ENCODE measurements at regions not wholly inside any gene's neighbourhood (a gene's known extent, or its start where the extent isn't known, plus 50 kb on each side); places are given as distances from the start of the nearest gene placed in this dataset.

DNA sequence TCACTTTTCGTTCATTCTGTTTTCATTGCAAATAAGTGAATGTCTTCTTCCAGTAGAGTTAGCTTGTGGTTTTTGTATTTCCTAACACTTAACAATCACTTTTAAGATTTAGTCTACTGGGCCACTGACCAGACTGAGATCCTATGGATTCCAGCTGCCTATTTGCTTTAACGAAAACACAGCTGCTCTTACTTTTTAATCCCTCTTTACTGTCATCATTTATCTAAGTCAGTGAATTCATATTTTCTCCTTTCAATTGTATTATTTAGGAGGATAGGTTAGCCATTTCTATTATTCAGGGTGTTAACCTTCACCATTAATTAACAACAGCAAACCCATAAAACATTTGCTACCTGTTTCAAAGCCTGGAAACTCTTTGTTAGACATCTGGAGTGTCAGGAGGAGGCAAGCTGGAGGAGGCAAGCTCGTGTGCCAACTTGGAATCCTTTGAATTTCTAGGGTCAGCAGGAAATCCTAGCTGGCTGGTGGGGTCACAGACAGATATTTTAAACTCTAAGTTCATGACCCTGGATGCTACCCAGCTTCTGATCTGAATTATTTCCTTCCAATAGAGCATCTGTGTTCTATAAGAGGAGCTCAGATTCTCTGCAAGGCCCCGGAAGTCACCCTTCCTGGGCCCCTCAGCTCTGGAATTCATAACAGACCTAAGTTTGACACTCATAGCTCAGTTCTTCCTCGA lies 385.3 kb downstream of the RBM43 start:
- TF ChIP-seq SIN3A (IDR thresholded peaks at IDR 0.05; ENCODE audit: borderline replicate concordance, insufficient read depth, low read depth, low read length) (no peak), TCF7L2 (IDR thresholded peaks at IDR 0.05; ENCODE audit: low read depth, low read length) (no peak), POLR2AphosphoS5 (IDR thresholded peaks at IDR 0.05; ENCODE audit: low read depth, low read length) (no peak)
- TF ChIP-seq, protein P1, sequence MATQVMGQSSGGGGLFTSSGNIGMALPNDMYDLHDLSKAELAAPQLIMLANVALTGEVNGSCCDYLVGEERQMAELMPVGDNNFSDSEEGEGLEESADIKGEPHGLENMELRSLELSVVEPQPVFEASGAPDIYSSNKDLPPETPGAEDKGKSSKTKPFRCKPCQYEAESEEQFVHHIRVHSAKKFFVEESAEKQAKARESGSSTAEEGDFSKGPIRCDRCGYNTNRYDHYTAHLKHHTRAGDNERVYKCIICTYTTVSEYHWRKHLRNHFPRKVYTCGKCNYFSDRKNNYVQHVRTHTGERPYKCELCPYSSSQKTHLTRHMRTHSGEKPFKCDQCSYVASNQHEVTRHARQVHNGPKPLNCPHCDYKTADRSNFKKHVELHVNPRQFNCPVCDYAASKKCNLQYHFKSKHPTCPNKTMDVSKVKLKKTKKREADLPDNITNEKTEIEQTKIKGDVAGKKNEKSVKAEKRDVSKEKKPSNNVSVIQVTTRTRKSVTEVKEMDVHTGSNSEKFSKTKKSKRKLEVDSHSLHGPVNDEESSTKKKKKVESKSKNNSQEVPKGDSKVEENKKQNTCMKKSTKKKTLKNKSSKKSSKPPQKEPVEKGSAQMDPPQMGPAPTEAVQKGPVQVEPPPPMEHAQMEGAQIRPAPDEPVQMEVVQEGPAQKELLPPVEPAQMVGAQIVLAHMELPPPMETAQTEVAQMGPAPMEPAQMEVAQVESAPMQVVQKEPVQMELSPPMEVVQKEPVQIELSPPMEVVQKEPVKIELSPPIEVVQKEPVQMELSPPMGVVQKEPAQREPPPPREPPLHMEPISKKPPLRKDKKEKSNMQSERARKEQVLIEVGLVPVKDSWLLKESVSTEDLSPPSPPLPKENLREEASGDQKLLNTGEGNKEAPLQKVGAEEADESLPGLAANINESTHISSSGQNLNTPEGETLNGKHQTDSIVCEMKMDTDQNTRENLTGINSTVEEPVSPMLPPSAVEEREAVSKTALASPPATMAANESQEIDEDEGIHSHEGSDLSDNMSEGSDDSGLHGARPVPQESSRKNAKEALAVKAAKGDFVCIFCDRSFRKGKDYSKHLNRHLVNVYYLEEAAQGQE (IDR thresholded peaks at IDR 0.05; ENCODE audit: insufficient read depth in 1 of 2, low read depth in 2 of 2, low read length in 1 of 2): no peak
- TF ChIP-seq, protein P2, sequence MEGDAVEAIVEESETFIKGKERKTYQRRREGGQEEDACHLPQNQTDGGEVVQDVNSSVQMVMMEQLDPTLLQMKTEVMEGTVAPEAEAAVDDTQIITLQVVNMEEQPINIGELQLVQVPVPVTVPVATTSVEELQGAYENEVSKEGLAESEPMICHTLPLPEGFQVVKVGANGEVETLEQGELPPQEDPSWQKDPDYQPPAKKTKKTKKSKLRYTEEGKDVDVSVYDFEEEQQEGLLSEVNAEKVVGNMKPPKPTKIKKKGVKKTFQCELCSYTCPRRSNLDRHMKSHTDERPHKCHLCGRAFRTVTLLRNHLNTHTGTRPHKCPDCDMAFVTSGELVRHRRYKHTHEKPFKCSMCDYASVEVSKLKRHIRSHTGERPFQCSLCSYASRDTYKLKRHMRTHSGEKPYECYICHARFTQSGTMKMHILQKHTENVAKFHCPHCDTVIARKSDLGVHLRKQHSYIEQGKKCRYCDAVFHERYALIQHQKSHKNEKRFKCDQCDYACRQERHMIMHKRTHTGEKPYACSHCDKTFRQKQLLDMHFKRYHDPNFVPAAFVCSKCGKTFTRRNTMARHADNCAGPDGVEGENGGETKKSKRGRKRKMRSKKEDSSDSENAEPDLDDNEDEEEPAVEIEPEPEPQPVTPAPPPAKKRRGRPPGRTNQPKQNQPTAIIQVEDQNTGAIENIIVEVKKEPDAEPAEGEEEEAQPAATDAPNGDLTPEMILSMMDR (IDR thresholded peaks at IDR 0.05): no peak
- ATAC-seq (no peak), DNase-seq (ENCODE audit: low read depth, low spot score) (no peak)
- POLR2A ChIA-PET: no interaction called here
- Histone ChIP-seq H3K27ac (ENCODE audit: low read length) (no peak overlapping the region), H3K4me3 (ENCODE audit: low read depth in 2 of 2, low read length in 2 of 2) (no peak overlapping the region), H3K36me3 (ENCODE audit: control insufficient read depth, insufficient read depth, low read length) (no peaks in the 10 kb centered on the region), H3K27me3 (ENCODE audit: control insufficient read depth, insufficient read depth, low read length) (no peaks in the 10 kb centered on the region), H3K9me3 (ENCODE audit: control insufficient read depth, insufficient read depth, low read depth, low read length) (no peaks in the 10 kb centered on the region), H3K4me1 (ENCODE audit: control insufficient read depth, insufficient read depth, low read length) (no peaks in the 10 kb centered on the region)
- BruUV-seq (replicated peaks): no TSS peak
- CTCF ChIA-PET: no interaction called here
- in situ Hi-C loops (cut with HindIII; ENCODE audit: low pct_unique_long_range_greater_than_20kb, low sequenced_read_pairs): no loop called here
- intact Hi-C loops (cut with micrococcal nuclease; ENCODE audit: unreplicated experiment): no loop called here

DNA sequence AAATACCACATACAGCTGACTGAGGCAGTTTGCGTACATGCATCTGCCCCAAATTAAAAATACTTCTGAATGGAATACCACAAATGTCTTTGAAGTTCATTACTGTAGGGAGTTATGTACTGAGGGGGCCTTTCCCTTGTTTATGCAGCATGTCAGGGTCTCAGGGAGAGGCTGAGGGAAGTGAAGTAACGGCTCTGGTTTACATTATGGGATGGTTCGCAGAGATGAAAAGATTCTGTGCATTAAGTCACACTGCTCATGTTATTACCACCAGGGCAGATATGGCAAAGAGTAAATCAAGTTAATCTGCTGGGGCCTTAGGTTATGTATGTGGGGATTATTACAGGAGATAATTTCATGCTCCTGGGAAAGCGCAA lies 385.9 kb upstream of the RND3 start:
- intact Hi-C loops (cut with micrococcal nuclease; ENCODE audit: unreplicated experiment): no loop called here
- TF ChIP-seq SIN3A (IDR thresholded peaks at IDR 0.05; ENCODE audit: borderline replicate concordance, insufficient read depth, low read depth, low read length) (no peak), TCF7L2 (IDR thresholded peaks at IDR 0.05; ENCODE audit: low read depth, low read length) (no peak), POLR2AphosphoS5 (IDR thresholded peaks at IDR 0.05; ENCODE audit: low read depth, low read length) (no peak)
- TF ChIP-seq, protein P1 (IDR thresholded peaks at IDR 0.05; ENCODE audit: insufficient read depth in 1 of 2, low read depth in 2 of 2, low read length in 1 of 2): no peak
- TF ChIP-seq, protein P2 (IDR thresholded peaks at IDR 0.05): no peak
- no peak for ATAC-seq

More for the DNA sequence above, 385.9 kb upstream of the RND3 start:
- DNase-seq (ENCODE audit: low read depth, low spot score): no peak
- ChIA-PET POLR2A (no interaction called here), CTCF (no interaction called here)
- no peaks in the 10 kb centered on the region for H3K9me3 ChIP-seq (ENCODE audit: control insufficient read depth, insufficient read depth, low read depth, low read length)
- H3K27me3 ChIP-seq (ENCODE audit: control insufficient read depth, insufficient read depth, low read length): no peaks in the 10 kb centered on the region
- no peak overlapping the region for H3K27ac ChIP-seq (ENCODE audit: low read length)
- no peaks in the 10 kb centered on the region for H3K4me1 ChIP-seq (ENCODE audit: control insufficient read depth, insufficient read depth, low read length)
- H3K36me3 ChIP-seq (ENCODE audit: control insufficient read depth, insufficient read depth, low read length): no peaks in the 10 kb centered on the region
- no peak overlapping the region for H3K4me3 ChIP-seq (ENCODE audit: low read depth in 2 of 2, low read length in 2 of 2)
- BruUV-seq (replicated peaks): no TSS peak
- in situ Hi-C loops (cut with HindIII; ENCODE audit: low pct_unique_long_range_greater_than_20kb, low sequenced_read_pairs): no loop called here
